GM18499 (cell line): ENCODE measurements at regions not wholly inside any gene's neighbourhood (a gene's known extent, or its start where the extent isn't known, plus 50 kb on each side); places are given as distances from the start of the nearest gene placed in this dataset.

Experiments used
- ATAC-seq: cut with Tn5 transposase; IDR thresholded peaks from one replicate; pipeline ENCODE4 v1.9.1; 2021; ENCODE audit warnings: moderate number of reproducible peaks; ENCODE audit not compliant: insufficient read depth, unreplicated experiment

DNA sequence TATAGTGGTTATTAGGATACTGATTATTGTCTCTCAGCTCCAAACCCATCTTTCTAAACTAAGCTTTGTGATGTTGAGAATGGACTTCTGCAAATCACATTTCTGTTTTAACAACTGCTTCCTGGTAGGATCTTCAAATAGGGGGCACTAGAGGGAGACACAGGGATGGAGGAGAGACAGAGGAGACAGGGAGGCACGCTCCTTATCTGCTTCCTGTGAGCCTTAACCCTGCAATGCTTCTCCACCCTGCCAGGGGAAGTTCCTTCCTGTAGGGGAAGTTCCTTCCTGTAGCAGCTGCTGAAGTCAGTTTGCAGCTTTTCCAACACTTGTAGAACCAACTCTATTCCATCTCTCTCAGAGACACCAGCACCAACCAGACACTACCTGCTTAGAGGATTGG, 847.2 kb downstream of the CCSER2 start:
- no peak for ATAC-seq

DNA sequence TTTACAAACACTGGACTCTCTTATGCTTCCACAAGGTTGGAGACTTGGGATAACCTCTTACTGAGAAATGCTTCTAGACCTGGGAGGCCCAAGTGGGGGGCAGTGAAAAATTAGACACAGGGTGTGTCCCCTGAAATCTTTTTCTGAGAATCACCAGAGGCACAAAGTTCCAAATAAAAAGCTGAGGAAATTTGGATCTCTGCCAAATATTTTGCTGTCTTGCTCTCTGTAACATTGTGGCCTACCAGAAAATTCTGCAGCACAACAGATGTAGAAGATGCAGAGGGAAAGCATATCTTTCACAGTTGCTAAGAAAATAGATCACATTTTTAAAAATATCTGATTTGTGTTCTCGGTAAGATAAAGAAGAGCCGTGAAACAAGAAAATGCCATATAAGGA, 849.4 kb downstream of the CCSER2 start:
- no peak for ATAC-seq

DNA sequence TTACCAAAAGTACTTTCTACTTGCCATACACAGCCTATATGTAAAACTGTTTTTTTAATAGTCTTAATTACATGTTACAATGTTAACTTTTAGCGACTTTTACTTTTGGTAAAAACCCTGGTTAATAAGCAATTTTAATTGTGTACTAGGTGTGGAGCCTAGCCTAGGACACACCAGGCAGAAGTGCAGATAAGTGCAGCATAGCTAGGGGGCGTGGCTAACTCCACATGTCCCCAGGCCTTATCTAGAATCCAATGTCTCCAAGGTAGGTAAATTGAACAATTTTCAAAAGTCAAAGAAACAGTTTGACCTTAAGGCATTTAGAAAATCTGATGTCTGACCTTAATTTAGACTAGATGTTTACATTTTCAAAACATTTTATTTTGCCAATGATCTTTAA, 858.7 kb downstream of the CCSER2 start:
- no peak for ATAC-seq

- no peak for ATAC-seq
These were observed 860.5 kb downstream of the CCSER2 start for GRCh38 chr10:85188770-85189484.

- no peak for ATAC-seq
These were observed 865.4 kb downstream of the CCSER2 start for GRCh38 chr10:85193796-85194195.

DNA sequence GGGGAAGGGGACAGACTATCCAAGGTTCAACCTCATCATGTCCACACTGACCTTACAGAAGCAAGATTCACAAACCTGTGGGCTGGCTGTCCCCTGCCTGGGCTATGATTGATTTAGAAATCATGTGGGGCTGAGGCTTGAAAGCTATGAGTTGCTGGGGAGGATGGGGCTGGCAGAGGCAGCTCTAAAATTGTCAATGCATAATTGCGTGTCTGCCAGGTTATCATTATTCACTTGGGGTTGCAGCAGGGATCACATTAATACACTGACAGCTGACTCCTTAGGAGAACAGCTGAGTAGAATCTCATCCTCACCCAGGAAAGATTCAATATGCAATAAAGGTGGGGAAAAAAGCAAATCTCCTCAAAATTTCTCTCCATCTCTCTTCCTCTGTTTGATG, 866.3 kb downstream of the CCSER2 start:
- ATAC-seq, result no peak

- no peak for ATAC-seq
These were observed 867.2 kb downstream of the CCSER2 start for GRCh38 chr10:85195596-85195995.

DNA sequence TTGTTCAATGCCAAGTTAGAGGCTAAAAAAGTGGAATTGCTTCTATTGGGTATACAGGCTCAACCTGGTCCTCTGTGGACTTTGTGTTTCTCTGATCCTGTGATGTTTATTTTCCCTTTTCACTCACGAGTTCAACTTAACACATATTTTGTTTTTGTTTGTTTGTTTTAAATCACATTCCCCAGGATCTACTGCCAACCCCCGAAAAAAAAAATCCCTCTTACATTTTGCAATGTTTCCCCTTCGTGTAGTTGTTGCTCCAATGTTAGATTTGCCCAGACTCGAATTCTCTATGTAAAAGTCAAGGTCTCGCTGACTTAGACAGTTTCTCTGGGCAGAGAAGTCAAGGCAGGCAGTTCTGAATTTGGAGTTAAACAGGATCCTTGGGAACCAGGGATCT, 876.4 kb downstream of the CCSER2 start:
- no peak for ATAC-seq

GRCh38 chr10:85212526-85212925, 884.1 kb downstream of the CCSER2 start:
- ATAC-seq, result no peak

- ATAC-seq, result no peak
These were observed 885.1 kb downstream of the CCSER2 start for GRCh38 chr10:85213493-85213892.

- no peak for ATAC-seq
These were observed 893.9 kb downstream of the CCSER2 start for GRCh38 chr10:85222300-85222699.

DNA sequence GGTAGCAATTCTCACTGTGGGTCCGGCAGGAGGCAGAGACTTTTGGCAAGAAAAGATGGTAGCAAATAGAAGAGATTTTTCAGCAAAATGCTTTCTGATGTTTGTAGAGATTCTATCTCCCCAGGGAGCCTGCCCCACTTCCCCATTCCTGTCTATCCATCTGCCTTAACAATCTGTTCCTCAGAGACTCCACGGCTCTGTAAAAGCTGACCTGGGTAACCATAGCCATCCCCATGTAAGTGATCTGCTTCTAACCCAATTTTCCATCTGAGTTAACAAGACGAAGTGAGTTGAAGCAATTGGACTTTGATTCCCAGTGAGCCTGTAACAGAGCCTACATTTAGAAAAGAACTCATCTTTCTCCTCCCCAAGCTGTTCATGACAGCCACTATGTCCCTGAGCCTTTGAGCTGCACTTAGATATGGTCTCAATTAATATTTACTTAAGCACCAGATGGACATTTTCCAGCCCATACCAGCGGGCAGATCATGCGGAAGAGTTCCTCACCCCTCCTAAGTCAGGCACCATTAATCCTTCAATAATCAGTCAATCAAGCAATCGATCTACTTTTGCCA, 896.1 kb downstream of the CCSER2 start:
- no peak for ATAC-seq

DNA sequence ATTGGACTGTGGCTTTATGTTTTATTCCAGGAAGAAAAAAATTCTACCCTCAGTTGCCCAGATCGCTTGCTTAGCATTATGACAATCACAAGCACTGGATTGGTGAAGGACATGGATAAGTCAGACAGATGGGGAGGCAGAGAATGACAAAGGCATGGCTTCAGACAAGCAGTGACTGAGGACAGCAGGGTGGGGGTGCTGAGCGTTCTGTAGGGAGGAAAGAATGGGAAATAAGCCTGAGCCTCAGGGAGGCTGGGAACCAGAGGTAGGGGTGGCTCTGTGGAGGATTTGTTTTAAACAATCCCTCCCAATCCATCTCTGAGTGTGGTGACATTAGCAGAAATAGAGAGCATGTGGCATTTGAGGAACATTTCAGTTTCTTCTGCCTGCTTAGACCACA, 896.9 kb downstream of the CCSER2 start:
- no peak for ATAC-seq

DNA sequence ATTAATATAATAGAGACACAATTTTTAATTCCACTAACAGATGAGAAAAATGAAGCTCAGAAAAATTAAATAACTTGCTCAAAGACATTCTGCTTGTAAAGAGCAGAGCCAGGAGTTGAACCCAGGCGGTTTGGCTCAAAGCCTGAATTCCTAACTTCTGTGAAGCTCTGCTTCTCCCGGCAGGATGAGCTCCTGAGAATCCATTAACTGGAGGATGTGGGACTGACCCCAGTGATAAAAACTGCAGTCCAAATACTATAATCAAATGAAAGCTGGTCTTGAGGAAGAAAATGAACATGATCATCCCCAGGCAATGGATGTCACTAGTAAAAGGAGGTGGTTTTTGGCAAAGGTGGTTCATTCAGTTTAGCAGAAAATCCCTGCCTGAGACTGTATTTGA, 898.2 kb downstream of the CCSER2 start:
- no peak for ATAC-seq

GRCh38 chr10:85228726-85229125, 900.3 kb downstream of the CCSER2 start:
- no peak for ATAC-seq

DNA sequence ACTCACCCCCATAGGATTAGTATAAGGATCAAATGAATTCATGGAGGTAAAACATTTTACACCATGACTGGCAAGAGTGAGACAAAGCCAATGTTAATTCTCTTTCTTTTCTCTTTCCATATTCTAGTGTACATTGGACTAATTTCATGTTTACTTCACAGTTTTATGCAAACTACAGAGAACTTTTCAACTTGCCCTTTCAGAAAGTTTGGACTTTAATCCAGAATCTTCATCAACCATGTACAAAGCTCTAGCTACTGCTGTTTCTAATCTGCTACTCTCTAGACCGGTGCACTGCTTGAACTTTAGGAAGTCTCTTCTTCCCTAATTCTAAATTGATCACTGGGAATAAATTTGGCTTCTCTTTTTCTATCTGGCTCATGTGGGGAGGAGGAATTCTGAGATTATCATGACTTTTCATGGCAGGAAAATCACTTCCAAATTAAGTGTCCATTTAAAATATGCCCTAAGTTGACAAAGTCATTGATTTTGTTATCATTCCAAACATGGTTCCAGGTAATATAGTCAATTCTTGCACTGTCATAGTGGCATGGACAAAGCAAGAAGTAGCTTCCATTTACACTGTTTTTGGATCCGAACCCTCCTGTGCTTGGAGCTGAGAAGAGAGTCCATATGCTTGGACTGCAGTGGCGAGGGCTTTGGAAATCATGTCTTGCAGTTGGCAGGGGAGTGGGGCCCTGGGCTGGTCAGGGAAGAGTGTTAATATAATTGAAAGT, 903.3 kb downstream of the CCSER2 start:
- no peak for ATAC-seq

DNA sequence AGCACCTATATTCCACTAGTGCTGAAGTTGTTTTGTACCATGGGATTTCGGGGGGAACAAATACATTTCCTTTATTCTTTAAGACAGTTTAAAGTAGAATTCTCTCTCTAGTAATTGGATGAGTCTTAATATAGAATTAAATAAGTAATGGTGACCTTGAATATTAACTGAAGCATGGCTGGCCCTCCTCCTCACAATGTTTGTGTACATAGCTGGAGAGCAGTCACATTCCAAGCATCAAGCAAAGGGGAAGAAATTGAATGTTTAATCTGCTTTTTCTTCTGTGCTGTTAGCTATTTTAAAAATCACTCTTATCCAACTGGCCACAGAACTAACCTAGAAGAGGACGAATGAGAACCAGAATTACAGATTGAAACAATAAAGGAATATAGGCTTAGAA, 906.9 kb downstream of the CCSER2 start:
- ATAC-seq, result no peak

DNA sequence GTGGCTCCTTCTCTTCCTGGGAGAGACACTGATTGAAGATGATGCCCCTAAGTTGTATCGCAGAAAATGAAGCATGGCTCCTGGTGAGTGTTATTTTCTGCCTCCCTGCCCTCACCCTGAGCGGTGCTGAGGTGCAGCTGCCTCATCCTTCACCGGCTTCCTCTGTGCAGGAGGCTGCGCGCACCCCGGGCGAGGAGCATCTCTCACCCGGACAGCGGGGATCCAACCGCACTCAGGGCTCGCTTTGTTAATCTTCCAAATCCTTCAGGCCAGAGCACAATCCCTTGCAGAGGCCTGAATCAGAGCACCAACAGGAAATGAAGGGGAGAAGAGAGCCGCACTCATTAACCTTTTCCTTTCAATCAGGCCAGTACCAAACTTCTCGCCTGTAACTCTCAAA, 910.3 kb downstream of the CCSER2 start:
- ATAC-seq, result no peak

GRCh38 chr10:85250304-85250703, 921.9 kb downstream of the CCSER2 start:
- ATAC-seq, result no peak

DNA sequence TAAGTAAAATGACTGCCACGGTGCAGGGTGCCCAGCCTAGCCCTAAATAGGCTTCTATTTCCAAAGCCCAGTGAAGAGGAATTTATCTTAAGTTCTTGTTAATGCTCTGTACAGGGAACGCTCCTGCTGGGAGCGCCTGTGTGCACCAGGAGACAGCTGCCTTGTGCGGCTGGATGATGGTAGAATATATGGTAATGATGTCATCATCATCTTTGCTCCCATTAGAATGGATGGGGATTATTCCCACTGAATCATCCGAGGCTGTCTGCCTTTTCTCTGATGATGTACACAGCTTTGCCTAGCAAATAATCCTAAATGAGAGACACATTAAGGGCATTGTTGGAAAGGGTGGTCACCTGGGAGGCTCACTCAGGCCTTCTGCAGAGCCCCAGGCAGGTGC, 928.1 kb downstream of the CCSER2 start:
- no peak for ATAC-seq

DNA sequence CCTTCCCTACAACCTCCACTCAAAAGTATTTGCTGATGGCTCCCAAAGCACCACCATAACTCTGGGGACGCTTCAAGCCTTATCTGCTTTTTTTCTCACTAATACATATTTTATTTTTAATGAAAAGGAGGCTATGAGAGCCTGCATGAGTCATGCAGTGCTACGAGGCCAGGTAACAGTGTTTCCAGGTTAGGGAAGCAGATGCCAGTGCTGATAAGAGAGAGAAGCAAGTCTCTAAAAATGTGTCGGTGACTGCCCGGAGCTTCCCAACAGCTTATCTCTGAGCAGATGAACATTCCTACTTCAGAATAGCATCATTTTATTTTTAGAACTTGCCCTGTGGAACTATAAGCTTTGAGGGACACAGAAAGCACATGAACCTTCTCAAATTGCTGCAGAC, 931.5 kb downstream of the CCSER2 start:
- no peak for ATAC-seq

DNA sequence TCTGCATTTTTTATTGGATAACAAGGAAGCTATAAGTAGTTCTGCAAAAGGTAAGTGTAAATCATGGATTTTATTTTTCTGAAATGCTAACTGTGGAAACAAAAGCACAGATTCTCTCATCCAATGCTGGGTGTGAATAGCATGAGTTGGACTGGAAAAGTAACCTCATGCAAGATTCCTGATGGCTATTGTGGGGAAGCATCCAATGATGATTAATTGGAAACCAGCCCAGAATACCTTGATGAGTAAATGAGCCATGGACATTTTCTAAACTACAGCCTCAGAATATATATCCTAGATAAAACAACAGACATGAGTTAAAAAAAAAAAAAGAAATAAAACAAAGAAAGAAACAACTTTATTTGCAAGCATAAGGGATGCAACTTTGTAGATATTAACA, 934.6 kb downstream of the CCSER2 start:
- no peak for ATAC-seq
